HG03103 (cell line): ENCODE measurements at regions not wholly inside any gene's neighbourhood (a gene's known extent, or its start where the extent isn't known, plus 50 kb on each side); places are given as distances from the start of the nearest gene placed in this dataset.
"Not testable (repeated sequence)": the region's sequence is repeated elsewhere in the genome, so short reads cannot be mapped to it uniquely, and the experiment has no call there.

Experiments used
- ATAC-seq: cut with Tn5 transposase; IDR thresholded peaks from one replicate; pipeline ENCODE4 v1.9.1; 2021; ENCODE audit warnings: low read depth; ENCODE audit not compliant: unreplicated experiment

DNA sequence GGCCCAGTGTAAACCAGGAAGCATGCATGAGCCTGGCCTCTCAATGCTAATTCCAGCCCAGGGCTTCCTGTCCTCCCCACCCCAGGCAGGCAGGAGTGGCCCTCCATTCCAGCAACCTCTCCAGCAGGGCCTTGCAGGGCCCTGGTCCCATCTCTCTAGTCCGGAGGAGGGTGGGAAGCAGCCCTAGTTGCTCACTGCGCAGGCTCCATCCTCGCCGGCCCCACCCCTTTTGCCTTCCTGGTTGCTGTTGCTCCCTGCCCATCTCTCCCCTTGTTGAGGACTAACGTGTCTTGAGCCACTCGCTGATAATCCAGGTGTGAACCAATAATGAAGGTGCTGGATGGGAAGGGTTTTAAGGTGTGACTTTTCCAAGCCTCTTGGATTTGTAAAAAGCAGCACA lies 161.2 kb upstream of the BCOR start:
- ATAC-seq: no peak

- ATAC-seq: no peak
Measured at GRCh38 chrX:40253771-40254170, 156.0 kb upstream of the BCOR start.

- no peak for ATAC-seq
Measured at GRCh38 chrX:40249582-40249981, 151.8 kb upstream of the BCOR start.

GRCh38 chrX:40248822-40249221 lies 151.1 kb upstream of the BCOR start:
- no peak for ATAC-seq

GRCh38 chrX:40247848-40248622 lies 150.3 kb upstream of the BCOR start:
- ATAC-seq: no peak

DNA sequence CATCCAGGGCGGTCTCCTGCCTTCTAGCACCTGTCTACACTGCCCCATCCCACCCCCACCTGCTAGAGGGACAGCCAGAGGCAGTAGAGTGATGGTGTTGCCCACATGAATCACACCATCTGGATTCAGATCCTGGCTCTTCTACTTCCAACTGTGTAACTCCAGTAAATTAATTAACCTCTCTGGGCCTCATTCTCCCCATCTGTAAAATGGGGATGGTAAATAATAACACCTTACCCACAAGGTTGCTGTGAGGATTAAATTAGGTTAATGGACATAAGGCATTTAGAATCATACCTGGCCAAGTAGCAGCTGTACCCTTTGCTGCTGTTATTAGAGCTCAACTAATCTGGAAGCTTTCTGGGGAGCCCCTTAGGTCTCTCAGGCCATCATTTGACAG lies 149.6 kb upstream of the BCOR start:
- no peak for ATAC-seq

- ATAC-seq: no peak
Measured at GRCh38 chrX:40245488-40246071, 147.8 kb upstream of the BCOR start.

DNA sequence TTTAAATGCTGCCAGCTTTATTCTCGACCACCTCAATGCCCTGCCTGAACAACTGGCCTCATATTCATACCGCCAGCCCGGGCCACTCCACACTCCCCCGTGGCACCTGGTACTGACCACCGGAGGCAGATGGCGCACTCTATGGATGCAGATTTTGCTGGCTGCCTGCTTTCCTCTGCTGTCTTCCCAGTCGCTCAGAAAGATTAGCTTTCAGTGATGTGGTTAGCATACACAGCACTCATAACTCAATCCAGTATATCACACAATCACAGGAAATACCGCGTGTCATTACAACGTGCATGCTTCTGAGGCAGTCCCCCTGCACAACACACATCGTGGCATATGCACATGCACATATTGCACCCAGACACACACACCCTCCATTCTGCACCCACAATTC lies 147.2 kb upstream of the BCOR start:
- ATAC-seq: no peak

- ATAC-seq: no peak
Measured at GRCh38 chrX:40243755-40244515, 146.2 kb upstream of the BCOR start.

- no peak for ATAC-seq
Measured at GRCh38 chrX:40240844-40241243, 143.1 kb upstream of the BCOR start.

DNA sequence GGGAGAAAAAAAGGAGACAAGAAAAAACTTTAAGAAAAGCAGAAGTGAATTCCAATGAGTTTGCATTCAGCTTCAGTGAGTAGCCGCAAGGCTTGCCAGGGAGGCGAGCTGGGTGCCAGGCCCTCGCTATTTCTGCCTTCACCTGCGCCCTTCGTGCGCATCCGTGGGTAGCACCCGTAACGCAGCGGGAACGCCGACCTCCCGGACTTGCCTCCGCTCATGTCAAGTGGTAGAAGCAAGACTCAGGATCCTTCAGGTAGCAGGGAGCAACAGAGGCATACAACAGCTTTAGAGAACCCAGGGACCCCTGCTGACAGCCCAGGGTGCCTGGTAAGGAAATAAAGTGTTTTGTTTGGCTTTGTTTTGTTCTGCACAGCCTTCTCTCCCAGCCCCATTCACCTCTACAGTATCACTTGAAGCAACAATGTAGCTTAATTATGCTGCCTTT lies 140.0 kb upstream of the BCOR start:
- no peak for ATAC-seq

- no peak for ATAC-seq
Measured at GRCh38 chrX:40230646-40231045, 132.9 kb upstream of the BCOR start.

DNA sequence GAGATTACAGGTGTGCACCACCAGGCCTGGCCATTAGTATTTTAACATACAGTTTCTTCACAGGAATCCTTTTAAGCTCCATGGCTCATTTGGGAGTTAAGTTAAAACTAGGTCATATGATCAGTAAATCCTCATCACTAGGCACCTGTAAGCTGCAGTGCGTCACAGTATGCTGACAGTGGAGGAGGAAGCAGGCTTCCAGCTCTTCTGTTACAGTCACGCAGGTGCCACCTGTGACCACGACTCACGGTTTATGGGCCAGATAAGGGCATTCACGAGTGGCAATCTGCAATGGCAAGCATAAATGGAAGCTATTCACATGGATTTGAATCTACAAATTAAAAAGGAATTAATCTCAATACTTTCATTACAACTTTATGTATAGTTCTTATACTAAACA lies 129.4 kb upstream of the BCOR start:
- ATAC-seq: no peak

- no peak for ATAC-seq
Measured at GRCh38 chrX:40224658-40225057, 126.9 kb upstream of the BCOR start.

DNA sequence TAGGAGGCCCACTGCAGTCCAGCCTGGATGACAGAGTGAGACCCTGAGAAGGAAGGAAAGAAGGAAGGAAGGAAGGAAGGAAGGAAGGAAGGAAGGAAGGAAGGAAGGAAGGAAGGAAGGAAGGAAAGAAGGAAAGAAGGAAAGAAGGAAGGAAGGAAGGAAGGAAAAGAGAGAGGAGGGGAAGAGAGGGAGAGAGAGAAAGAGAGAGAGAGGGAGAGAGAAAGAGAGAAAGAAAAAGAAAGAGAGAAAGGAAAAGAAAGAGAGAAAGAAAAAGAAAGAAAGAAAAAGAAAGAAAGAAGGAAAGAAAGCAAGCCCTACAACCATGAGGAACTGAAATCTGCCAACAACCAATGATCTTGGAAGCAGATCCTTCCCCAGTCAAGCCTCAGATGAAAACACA lies 124.9 kb upstream of the BCOR start:
- ATAC-seq: not testable (repeated sequence)

DNA sequence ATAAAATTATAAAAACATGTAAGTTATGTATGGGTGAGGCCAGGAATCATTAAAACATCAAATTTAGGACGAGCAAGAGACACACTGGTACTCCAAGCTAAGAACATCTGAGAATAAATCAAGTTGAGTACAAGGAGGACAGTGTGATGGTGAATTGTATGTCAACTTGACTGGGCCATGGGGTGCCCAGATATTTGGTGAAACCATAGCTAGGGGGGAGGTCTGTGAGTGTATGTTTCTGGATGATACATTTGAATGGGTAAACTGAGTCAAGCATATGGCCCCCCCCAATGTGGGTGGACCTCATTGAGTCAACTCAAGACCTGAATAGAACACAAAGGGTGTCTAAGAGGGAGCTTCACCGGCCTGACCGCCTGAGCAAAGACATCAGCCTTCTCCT lies 115.3 kb upstream of the BCOR start:
- ATAC-seq: no peak

GRCh38 chrX:40209951-40210617 lies 112.3 kb upstream of the BCOR start:
- no peak for ATAC-seq

GRCh38 chrX:40207626-40208025 lies 109.9 kb upstream of the BCOR start:
- ATAC-seq: no peak

DNA sequence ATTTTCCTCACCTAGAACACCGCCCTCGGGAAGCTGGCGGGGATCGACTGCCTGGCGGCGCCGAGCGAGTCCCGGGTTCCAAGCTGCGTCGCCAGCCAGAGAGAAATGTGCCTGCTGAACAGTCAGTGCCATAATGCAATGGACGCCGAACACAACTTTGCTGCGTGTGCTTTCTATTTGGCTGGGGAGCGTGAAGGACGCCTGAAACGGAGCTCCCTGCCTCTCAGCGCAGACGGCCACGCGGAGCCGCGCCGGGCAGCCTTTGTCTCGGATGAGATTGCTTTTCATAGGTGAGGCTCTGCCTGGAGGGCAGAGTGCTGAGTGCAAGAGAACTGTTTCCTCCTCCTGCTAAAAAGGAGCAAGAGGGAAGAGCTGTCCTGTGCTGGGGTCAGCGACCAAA lies 107.7 kb upstream of the BCOR start:
- ATAC-seq: no peak

DNA sequence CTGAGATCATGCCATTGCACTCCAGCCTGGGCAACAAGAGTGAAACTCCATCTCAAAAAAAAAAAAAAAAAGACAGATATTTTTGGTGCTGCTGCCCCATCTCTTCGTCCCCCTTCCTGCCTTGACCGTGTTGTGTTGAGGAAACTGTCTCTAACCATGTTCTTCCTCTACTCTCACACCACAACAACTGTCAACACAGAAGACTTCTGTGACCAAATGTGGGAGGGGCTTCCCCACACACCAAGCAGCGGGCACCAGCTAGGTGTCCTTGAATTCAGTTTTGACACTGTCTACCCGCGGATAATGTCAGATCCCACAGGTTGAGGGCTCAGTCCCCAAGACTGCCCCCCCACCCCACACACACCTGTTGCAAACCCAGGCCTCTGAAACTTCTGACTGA lies 104.7 kb upstream of the BCOR start:
- ATAC-seq: no peak

- ATAC-seq: peak; percentile 96
Measured at GRCh38 chrX:40201329-40201885, 103.6 kb upstream of the BCOR start.
